Activated CD8-positive, alpha-beta memory T cell treated with anti-CD3 and anti-CD28 coated beads, Interleukin-2, amount 50 U/mL, for 48 hours (primary cell): ENCODE measurements at regions not wholly inside any gene's neighbourhood (a gene's known extent, or its start where the extent isn't known, plus 50 kb on each side); places are given as distances from the start of the nearest gene placed in this dataset.

Source experiments
- DNase-seq: peaks from one replicate; pipeline ENCODE4 v3.0.0-alpha.2; 2020

- DNase-seq = no peak
Observed at GRCh38 chr19:31402529-31403316, 53.5 kb upstream of the TSHZ3 start.

- no peak for DNase-seq
Observed at GRCh38 chr19:31406106-31406505, 56.9 kb upstream of the TSHZ3 start.

- DNase-seq = no peak
Observed at GRCh38 chr19:31408460-31409124, 59.4 kb upstream of the TSHZ3 start.

GRCh38 chr19:31413353-31413752 lies 64.1 kb upstream of the TSHZ3 start:
- no peak for DNase-seq

- no peak for DNase-seq
Observed at GRCh38 chr19:31415322-31415721, 66.1 kb upstream of the TSHZ3 start.

- no peak for DNase-seq
Observed at GRCh38 chr19:31416548-31416947, 67.3 kb upstream of the TSHZ3 start.

GRCh38 chr19:31418055-31418454 lies 68.8 kb upstream of the TSHZ3 start:
- no peak for DNase-seq

- DNase-seq = no peak
Observed at GRCh38 chr19:31418692-31419430, 69.6 kb upstream of the TSHZ3 start.

GRCh38 chr19:31419871-31420445 lies 70.7 kb upstream of the TSHZ3 start:
- DNase-seq = no peak

- DNase-seq = no peak
Observed at GRCh38 chr19:31421082-31421481, 71.8 kb upstream of the TSHZ3 start.

- no peak for DNase-seq
Observed at GRCh38 chr19:31421856-31422255, 72.6 kb upstream of the TSHZ3 start.

- DNase-seq = no peak
Observed at GRCh38 chr19:31423896-31424295, 74.7 kb upstream of the TSHZ3 start.

GRCh38 chr19:31424861-31425620 lies 75.8 kb upstream of the TSHZ3 start:
- DNase-seq = no peak

- DNase-seq = no peak
Observed at GRCh38 chr19:31427857-31428256, 78.6 kb upstream of the TSHZ3 start.

- no peak for DNase-seq
Observed at GRCh38 chr19:31430381-31430780, 81.1 kb upstream of the TSHZ3 start.

- DNase-seq = no peak
Observed at GRCh38 chr19:31432201-31432810, 83.1 kb upstream of the TSHZ3 start.

- DNase-seq = no peak
Observed at GRCh38 chr19:31436121-31436776, 87.0 kb upstream of the TSHZ3 start.

GRCh38 chr19:31438401-31439269 lies 89.4 kb upstream of the TSHZ3 start:
- DNase-seq = no peak

GRCh38 chr19:31439270-31439573 lies 90.0 kb upstream of the TSHZ3 start:
- no peak for DNase-seq

- DNase-seq = no peak
Observed at GRCh38 chr19:31444931-31445330, 95.7 kb upstream of the TSHZ3 start.

GRCh38 chr19:31445406-31445805 lies 96.2 kb upstream of the TSHZ3 start:
- DNase-seq = no peak
